Panc1 (cell line): ENCODE measurements at regions not wholly inside any gene's neighbourhood (a gene's known extent, or its start where the extent isn't known, plus 50 kb on each side); places are given as distances from the start of the nearest gene placed in this dataset.

Experiments
- POLR2AphosphoS5 ChIP-seq: IDR thresholded peaks from 2 replicates; pipeline ENCODE4 v1.6.1; 2012; ENCODE audit warnings: mild to moderate bottlenecking, low read depth, low read length, moderate library complexity
- TF ChIP-seq, protein P1 (sequence below): fragments of 450-650 bp; IDR thresholded peaks from 2 replicates; pipeline ENCODE4 v1.5.1; 2017; ENCODE audit warnings: mild to moderate bottlenecking

DNA sequence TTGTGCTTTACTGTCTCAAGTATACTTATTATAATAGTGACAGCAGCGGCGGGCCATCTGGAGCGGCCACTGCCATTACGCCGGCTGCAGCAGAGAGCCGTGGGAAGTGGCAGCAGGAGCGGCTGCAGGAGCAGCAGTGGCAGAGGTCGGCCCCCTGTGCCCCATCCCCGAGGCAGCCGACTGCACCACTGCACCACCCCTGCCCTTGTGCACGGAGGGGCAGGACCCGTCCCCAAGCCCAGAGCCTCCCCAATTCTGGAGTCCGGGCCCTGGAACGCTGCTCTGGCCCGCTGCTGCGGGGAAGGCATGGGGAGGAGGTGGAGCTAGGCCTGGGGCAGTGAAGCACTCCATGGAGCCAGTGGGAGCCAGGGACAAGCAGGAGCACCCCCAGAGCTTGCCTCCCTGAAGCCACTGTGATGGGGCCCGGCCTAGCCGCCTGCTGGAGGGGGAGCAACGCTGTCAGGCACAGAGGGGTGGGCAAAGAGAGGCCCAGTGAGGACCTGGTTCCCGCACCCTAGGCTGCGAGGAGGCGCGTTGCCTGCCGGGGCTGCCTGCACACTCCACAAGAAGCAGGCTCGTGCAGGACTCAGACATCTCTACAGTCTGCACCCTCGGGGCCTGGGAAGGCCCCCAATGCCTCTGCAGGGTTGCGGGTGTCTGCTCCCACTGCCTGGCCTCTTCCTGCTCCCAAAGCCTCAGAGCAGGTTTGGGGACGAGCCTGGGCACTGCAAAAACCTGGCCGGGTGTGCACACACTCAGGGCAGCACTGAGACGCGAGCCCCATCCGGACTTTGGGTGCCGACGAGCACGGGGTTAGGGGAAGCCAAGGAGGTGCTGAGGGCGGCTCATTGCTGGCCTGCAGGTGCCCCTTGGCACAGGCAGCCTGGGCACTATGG is 74.2 kb upstream of the RASSF8 start:
- TF ChIP-seq POLR2AphosphoS5, result no peak
- TF ChIP-seq, protein P1, sequence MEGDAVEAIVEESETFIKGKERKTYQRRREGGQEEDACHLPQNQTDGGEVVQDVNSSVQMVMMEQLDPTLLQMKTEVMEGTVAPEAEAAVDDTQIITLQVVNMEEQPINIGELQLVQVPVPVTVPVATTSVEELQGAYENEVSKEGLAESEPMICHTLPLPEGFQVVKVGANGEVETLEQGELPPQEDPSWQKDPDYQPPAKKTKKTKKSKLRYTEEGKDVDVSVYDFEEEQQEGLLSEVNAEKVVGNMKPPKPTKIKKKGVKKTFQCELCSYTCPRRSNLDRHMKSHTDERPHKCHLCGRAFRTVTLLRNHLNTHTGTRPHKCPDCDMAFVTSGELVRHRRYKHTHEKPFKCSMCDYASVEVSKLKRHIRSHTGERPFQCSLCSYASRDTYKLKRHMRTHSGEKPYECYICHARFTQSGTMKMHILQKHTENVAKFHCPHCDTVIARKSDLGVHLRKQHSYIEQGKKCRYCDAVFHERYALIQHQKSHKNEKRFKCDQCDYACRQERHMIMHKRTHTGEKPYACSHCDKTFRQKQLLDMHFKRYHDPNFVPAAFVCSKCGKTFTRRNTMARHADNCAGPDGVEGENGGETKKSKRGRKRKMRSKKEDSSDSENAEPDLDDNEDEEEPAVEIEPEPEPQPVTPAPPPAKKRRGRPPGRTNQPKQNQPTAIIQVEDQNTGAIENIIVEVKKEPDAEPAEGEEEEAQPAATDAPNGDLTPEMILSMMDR, result no peak
